ENCODE measurements at regions not wholly inside any gene's neighbourhood (a gene's known extent, or its start where the extent isn't known, plus 50 kb on each side); places are given as distances from the start of the nearest gene placed in this dataset.

Small RNAs in the stretch of these regions (small RNA-seq; reads per million reads assigned to genes)
- gene RNU6-718P: 0 reads per million in 2 experiments

Data from right lobe of liver (tissue), 1 donor.